GM19035 (cell line): ENCODE measurements at regions not wholly inside any gene's neighbourhood (a gene's known extent, or its start where the extent isn't known, plus 50 kb on each side); places are given as distances from the start of the nearest gene placed in this dataset.
"Not testable (repeated sequence)": the region's sequence is repeated elsewhere in the genome, so short reads cannot be mapped to it uniquely, and the experiment has no call there.

Source experiments
- ATAC-seq: cut with Tn5 transposase; IDR thresholded peaks from one replicate; pipeline ENCODE4 v1.9.1; 2021; ENCODE audit not compliant: unreplicated experiment

- ATAC-seq, result no peak
These were observed 135.9 kb downstream of the ZNF92 start for GRCh38 chr7:65509368-65510186.

DNA sequence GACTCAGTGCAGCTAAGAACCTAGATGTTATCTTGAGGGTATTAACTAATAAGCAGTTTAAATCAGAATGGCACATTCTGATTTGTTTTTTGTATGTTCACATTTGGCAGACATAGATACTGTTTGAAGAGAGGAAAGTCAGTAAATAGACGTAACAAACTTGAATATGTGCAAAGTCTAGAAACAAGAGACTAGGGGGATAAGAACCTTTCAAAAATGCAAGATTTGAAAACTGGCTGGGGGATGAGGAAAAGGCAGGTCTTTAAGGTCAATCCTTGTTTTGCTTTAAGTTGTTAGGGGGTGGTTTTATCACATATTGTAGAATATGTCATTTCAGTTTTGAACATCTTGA, 136.5 kb downstream of the ZNF92 start:
- not testable (repeated sequence) for ATAC-seq

GRCh38 chr7:65519751-65520150, 146.1 kb downstream of the ZNF92 start:
- not testable (repeated sequence) for ATAC-seq

- ATAC-seq, result not testable (repeated sequence)
These were observed 172.0 kb downstream of the ZNF92 start for GRCh38 chr7:65545465-65546161.

DNA sequence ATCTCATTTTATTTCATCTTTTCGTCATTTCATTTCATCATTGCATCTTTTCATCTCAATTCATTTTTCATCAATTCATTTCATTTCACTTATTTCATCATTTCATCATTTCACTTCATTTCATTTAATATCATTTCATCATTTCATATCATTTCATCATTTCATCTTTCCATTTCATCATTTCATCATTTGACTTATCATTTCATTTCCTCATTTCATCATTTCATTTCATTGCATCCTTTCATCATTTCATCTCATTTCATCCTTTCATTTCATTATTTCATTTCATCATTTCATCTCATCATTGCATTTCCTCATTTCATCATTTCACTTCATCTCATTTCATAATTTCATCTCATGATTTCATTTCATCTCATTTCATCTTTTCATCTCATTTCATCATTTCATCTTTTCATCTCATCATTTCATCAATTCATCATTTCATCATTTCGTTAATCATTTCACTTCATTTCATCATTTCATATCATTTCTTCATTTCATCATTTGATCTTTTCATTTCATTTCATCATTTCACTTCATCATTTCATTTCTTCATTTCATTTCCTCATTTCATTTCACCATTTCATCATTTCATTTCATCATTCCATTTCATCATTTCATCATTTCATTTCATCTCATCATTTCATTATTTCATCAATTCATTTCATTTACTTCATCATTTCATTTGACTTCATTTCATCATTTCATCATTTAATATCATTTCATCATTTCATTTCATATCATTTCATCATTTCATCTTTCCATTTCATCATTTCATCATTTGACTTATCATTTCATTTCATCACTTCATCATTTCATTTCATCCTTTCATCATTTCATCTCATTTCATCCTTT, 176.2 kb downstream of the ZNF92 start:
- not testable (repeated sequence) for ATAC-seq

GRCh38 chr7:65550444-65550809, 176.8 kb downstream of the ZNF92 start:
- ATAC-seq, result not testable (repeated sequence)

GRCh38 chr7:65551042-65551441, 177.4 kb downstream of the ZNF92 start:
- not testable (repeated sequence) for ATAC-seq

DNA sequence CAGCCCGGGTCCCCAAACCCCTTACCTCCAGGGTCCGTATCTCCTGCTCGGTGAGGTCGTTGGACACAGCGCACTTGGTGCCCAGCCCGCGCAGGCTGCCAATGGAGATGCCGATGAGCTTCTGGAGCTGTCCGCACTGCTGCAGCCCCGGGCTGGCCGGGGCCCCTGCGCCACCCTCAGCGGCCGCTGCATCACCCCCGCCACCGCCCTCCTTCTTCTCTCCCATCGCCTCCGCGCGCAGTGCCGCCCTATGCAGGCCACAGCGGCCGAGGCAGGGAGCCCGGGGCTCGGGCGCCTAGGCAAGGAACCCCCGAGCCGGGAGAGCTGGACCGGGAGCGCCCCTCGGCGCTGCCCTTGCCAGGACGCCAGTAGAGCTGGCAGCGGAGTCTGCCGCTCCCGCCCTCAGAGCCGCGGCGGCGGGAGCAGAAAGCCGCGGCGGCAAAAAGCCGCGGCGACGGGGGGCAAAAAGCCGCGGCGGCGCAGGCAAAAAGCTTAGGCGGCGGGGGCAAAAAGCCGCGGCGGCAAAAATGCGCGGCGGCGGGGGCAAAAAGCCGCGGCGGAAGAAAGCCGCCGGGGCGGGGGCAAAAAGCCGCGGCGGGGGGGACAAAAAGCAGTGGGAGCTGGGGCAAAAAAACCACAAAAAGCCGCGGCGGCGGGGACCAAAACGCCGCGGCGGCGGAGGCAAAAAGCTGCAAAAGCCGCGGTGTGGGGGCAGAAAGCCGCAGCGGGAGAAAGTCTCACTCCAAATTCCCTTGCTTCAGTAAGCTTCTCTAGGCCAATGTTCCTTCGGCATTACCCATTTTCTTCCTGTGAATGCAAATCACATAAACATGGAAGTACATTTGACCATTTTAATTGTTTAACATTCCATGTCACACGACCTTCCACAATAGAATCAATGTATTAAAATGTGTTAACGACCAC, 181.2 kb downstream of the ZNF92 start:
- ATAC-seq, result not testable (repeated sequence)

- not testable (repeated sequence) for ATAC-seq
These were observed 184.9 kb downstream of the ZNF92 start for GRCh38 chr7:65558584-65558983.

DNA sequence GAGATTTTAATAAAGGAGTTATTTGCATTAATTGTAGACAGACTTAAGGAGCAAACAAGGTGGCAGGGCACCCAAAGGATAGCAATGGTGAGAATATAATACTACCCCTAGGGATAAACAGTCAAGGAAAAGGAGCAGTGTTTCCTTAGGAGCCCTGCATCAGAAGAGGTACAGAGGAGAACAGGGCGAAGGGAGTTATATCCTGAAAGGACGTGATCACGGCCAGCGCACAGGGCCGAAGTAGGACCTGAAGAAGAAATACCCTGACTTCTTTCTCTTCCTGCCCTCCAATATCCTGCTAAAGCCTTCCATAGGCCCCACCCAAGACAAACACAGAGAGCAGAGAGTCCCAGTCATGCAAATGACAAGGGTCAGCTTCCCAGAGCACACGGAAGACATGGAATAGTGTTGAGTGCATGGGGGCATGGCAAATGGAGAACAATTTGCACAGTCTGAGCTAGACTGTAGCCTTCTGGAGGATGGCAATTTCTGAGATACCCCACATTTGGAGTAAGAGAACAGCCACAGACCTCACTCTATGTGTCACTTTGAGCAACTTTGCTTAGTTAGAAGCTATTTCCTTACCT, 188.2 kb downstream of the ZNF92 start:
- ATAC-seq, result not testable (repeated sequence)

GRCh38 chr7:65562522-65562921, 188.9 kb downstream of the ZNF92 start:
- ATAC-seq, result peak; percentile 88

- not testable (repeated sequence) for ATAC-seq
These were observed 189.7 kb downstream of the ZNF92 start for GRCh38 chr7:65563333-65563732.

DNA sequence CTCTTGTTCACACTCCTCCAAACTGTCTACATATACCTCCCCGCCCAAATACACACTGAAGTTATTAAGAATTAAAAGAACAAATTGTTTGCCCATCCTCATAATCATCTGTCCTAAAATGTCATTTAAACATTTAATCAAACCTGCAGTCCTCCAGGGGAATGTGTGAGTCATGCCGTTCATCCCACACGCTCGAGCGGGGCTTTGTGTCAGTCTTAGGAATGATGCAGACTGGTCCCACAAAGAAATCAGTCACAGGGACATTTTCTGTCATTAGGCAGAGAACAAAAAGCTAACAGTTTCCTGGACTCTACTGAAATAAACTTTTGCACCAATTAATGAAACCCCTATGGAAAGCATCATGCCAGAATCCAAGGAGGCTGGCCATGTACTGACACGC, 194.6 kb downstream of the ZNF92 start:
- ATAC-seq, result not testable (repeated sequence)

- ATAC-seq, result not testable (repeated sequence)
These were observed 197.3 kb downstream of the ZNF92 start for GRCh38 chr7:65570990-65571389.

GRCh38 chr7:65572581-65572980, 198.9 kb downstream of the ZNF92 start:
- ATAC-seq, result not testable (repeated sequence)

DNA sequence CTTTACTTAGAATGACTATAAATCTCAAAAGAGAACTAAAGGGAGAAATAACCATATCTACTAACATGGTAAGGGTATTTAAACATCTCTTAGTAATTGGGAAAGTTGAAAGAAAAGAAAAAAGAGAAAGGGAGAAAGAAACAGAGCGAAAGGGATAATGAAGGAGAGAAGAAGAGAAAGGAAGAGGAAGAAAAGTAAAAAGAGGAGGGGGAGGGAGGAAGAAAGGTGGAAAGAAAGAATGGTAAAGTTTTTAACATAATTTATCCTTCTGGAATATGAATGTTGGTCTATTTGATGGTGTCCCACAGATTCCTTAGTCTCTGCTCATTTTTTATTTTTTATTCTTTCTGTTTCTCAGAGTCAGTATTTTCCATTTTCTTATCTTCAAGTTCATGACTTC, 202.7 kb downstream of the ZNF92 start:
- not testable (repeated sequence) for ATAC-seq

- ATAC-seq, result not testable (repeated sequence)
These were observed 209.0 kb downstream of the ZNF92 start for GRCh38 chr7:65582518-65583119.

- not testable (repeated sequence) for ATAC-seq
These were observed 228.8 kb downstream of the ZNF92 start for GRCh38 chr7:65602495-65602894.

DNA sequence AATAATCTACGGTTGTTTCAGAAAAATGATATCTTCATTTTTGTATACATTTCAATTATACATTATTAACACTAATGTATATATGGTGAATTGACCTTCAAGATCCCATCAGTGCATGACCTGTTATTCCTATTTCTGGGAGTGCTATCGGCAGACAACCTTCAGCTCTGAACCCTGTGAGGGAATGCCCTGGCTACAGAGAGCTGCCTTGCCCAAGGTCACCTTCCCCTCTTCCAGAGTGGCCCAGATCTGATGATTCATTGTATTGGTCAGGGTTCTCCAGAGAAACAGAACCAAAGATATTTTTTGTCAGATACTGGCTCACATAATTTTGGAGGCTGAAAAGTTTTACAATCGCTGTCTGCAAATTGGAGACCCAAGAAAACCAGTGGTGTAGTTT, 235.5 kb downstream of the ZNF92 start:
- ATAC-seq, result no peak
